ENCODE measurements at regions not wholly inside any gene's neighbourhood (a gene's known extent, or its start where the extent isn't known, plus 50 kb on each side); places are given as distances from the start of the nearest gene placed in this dataset.

DNA sequence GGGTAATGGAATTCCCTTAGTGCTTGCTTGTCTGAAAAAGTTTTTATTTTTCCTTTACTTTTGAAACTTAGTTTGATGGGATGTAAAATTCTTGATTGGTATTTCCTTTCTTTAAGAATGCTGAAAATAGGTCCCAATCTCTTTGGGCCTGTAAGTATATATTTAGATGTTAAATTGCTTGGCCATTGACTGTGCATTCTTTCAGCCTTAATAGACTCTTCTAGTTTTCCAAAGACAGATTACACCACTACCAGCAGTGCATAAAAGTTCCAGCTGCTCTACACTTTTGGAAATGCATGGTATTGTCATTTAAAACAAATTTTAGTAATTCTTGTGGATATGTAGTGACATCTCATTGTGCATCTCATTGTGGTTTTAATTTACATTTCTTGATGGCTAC, 464.8 kb upstream of the USP24 start:
- DNase-seq (ENCODE audit: low spot score) = no peak

- no peak for DNase-seq (ENCODE audit: low spot score)
Observed at GRCh38 chr1:55673416-55673815, 458.3 kb upstream of the USP24 start.

GRCh38 chr1:55670331-55671082, 455.3 kb upstream of the USP24 start:
- no peak for DNase-seq (ENCODE audit: low spot score)

DNA sequence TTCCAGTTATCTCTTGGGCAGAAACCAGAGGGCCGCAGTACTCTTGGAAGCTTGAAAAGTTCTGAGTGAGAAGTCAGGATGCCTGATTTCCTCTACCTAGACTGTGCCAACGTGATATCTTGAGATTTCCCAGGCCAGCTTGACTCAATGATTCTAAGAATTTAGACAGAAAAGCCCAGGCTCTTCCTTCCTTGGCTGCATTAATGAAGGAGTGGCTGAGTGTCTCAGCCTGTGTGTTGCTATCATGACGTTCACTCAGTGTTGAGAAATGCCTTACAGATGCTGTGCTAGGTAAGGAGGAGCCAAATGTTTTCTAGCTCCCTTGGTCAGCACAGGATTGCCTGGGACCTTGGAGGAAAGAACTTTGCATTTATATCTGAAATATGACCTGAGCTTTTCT, 454.1 kb upstream of the USP24 start:
- no peak for DNase-seq (ENCODE audit: low spot score)

- DNase-seq (ENCODE audit: low spot score) = no peak
Observed at GRCh38 chr1:55662875-55663274, 447.7 kb upstream of the USP24 start.

GRCh38 chr1:55658917-55659316, 443.8 kb upstream of the USP24 start:
- DNase-seq (ENCODE audit: low spot score) = no peak

GRCh38 chr1:55654750-55655149, 439.6 kb upstream of the USP24 start:
- no peak for DNase-seq (ENCODE audit: low spot score)

GRCh38 chr1:55654171-55654570, 439.0 kb upstream of the USP24 start:
- DNase-seq (ENCODE audit: low spot score) = no peak

DNA sequence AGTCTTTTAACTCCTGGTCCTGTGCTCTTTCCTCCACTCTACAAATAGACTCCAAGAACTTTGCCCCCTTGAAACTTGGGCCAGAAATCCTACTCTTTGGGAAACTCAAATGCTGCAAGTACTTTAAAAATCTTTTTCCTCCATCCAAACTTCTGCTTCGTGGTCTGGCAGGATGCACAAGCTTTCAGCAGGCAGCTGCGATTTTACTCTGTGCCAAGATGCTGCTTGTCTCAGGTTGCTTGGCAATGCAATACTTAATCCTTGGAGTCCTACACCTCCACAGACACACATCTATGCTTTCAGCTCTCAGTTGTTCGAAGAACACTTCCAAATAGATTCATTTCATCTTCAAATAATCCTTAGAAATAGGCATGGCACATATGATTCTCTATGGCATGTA, 435.3 kb upstream of the USP24 start:
- DNase-seq (ENCODE audit: low spot score) = no peak

- no peak for DNase-seq (ENCODE audit: low spot score)
Observed at GRCh38 chr1:55646181-55646580, 431.0 kb upstream of the USP24 start.

DNA sequence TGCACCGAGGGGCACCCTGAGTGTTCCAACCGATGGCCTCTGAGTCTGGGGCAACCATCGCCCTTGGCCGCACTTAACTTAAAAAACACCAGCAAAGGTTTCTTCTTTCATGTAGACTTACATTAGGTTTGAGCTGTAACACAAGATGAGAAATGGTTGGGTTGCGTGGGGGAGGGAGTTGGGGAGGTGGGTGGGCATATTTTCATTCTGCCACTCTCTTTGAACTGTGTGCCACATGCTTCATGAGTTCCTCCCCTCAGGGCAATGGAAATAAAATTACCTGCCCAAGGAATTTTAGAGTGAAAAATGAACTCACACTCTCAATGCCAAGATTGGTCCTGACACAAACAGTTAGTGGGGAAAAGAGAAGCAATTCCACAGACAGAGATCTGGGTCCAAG, 430.1 kb upstream of the USP24 start:
- no peak for DNase-seq (ENCODE audit: low spot score)

- DNase-seq (ENCODE audit: low spot score) = no peak
Observed at GRCh38 chr1:55641947-55642346, 426.8 kb upstream of the USP24 start.

GRCh38 chr1:55640708-55641473, 425.7 kb upstream of the USP24 start:
- DNase-seq (ENCODE audit: low spot score) = no peak

- no peak for DNase-seq (ENCODE audit: low spot score)
Observed at GRCh38 chr1:55639526-55639925, 424.4 kb upstream of the USP24 start.

DNA sequence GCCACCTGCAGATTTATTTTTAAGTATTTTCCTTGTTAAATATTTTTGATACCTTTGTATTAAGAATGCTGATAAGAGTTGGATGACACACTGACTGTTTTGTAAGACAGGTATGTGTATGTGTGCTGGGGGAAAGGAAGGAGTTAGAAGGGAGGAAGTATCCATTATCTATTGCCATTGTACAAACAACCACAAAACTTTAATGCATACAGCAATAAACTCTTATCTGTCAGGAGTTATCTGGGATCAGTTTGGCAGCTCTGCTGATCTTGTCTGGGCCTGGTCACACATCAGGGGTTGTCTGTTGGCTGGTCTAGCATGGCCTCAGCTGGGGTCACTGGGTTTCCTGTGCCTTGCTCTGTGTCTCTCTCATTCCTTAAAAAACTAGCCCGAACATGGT, 423.9 kb upstream of the USP24 start:
- no peak for DNase-seq (ENCODE audit: low spot score)

- no peak for DNase-seq (ENCODE audit: low spot score)
Observed at GRCh38 chr1:55636696-55637095, 421.5 kb upstream of the USP24 start.

GRCh38 chr1:55635856-55636255, 420.7 kb upstream of the USP24 start:
- DNase-seq (ENCODE audit: low spot score) = no peak

GRCh38 chr1:55634516-55634915, 419.4 kb upstream of the USP24 start:
- no peak for DNase-seq (ENCODE audit: low spot score)

GRCh38 chr1:55632906-55633305, 417.7 kb upstream of the USP24 start:
- no peak for DNase-seq (ENCODE audit: low spot score)

GRCh38 chr1:55632058-55632457, 416.9 kb upstream of the USP24 start:
- no peak for DNase-seq (ENCODE audit: low spot score)

- DNase-seq (ENCODE audit: low spot score) = no peak
Observed at GRCh38 chr1:55631509-55631908, 416.3 kb upstream of the USP24 start.

- no peak for DNase-seq (ENCODE audit: low spot score)
Observed at GRCh38 chr1:55626326-55626725, 411.2 kb upstream of the USP24 start.

DNA sequence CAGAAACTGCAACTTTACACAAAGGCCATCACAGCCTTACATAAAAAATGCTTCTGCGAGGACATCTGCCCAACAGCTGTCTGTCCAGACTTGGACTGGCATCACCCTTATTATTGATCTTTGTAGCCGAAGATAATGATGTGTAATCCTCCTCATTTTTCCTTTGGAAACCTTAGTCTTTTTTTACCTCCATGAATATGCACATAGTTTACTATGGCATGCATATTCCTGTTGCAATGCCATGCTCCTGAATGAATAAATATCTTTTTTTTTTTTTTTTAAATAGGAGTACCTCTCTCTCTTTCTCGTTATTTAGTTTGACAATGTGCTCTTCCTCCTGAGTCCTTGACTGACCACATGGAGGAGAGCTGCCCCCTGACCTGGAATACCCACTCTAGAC, 409.6 kb upstream of the USP24 start:
- DNase-seq (ENCODE audit: low spot score) = no peak

GRCh38 chr1:55623311-55623710, 408.1 kb upstream of the USP24 start:
- no peak for DNase-seq (ENCODE audit: low spot score)

All from activated CD4-positive, alpha-beta T cell treated with anti-CD3 and anti-CD28 coated beads, Interleukin-2, Interleukin-4, amounts not matched to agents 100 ng/mL and 50 ng/mL, durations not matched to agents 16 hours and 8 hours (primary cell).